Glutamatergic neuron (in vitro differentiated cells): ENCODE measurements at regions not wholly inside any gene's neighbourhood (a gene's known extent, or its start where the extent isn't known, plus 50 kb on each side); places are given as distances from the start of the nearest gene placed in this dataset.

ENCODE experiments used
- DNase-seq: peaks from one replicate; pipeline ENCODE4 v3.0.0; 2022
- H3K27ac Mint-ChIP-seq: one replicate; pipeline ENCODE4 v1.8.0; 2020; ENCODE audit warnings: mild to moderate bottlenecking, mixed read lengths, inconsistent platforms; ENCODE audit not compliant: unreplicated experiment
- H3K27me3 Mint-ChIP-seq: one replicate; pipeline ENCODE4 v1.8.0; 2020; ENCODE audit warnings: mild to moderate bottlenecking, moderate library complexity, mixed read lengths, inconsistent platforms; ENCODE audit not compliant: unreplicated experiment
- H3K36me3 Mint-ChIP-seq: one replicate; pipeline ENCODE4 v1.8.0; 2020; ENCODE audit warnings: mild to moderate bottlenecking, mixed read lengths, inconsistent platforms; ENCODE audit not compliant: unreplicated experiment
- H3K4me1 Mint-ChIP-seq: one replicate; pipeline ENCODE4 v1.8.0; 2020; ENCODE audit warnings: mild to moderate bottlenecking, low read depth, mixed read lengths, inconsistent platforms; ENCODE audit not compliant: unreplicated experiment
- H3K4me3 Mint-ChIP-seq: one replicate; pipeline ENCODE4 v1.8.0; 2020; ENCODE audit warnings: mild to moderate bottlenecking, mixed read lengths, inconsistent platforms; ENCODE audit not compliant: unreplicated experiment
- H3K9me3 Mint-ChIP-seq: one replicate; pipeline ENCODE4 v1.8.0; 2020; ENCODE audit warnings: mild to moderate bottlenecking, moderate library complexity, mixed read lengths, inconsistent platforms; ENCODE audit not compliant: unreplicated experiment
- CTCF ChIP-seq: fragments of 200-600 bp; sonication (generic); IDR thresholded peaks from one replicate; pipeline ENCODE4 v1.5.0; 2021; ENCODE audit not compliant: partially characterized antibody, unreplicated experiment

GRCh38 chr9:118721276-118721675 lies 648.0 kb downstream of the BRINP1 start:
- no peak for DNase-seq
- peaks cover 1% of the 10 kb centered on the region for H3K9me3 Mint-ChIP-seq
- H3K27me3 Mint-ChIP-seq: no peaks in the 10 kb centered on the region
- no peak overlapping the region for H3K27ac Mint-ChIP-seq
- no peaks in the 10 kb centered on the region for H3K4me1 Mint-ChIP-seq
- H3K4me3 Mint-ChIP-seq: no peak overlapping the region
- H3K36me3 Mint-ChIP-seq: peaks cover 5% of the 10 kb centered on the region
- no peak for TF ChIP-seq CTCF

- DNase-seq: no peak
- no peak for TF ChIP-seq CTCF
- Mint-ChIP-seq H3K27ac (no peak overlapping the region), H3K4me1 (no peaks in the 10 kb centered on the region), H3K9me3 (peaks cover 1% of the 10 kb centered on the region), H3K36me3 (peaks cover 5% of the 10 kb centered on the region), H3K4me3 (no peak overlapping the region), H3K27me3 (no peaks in the 10 kb centered on the region)
Observed at GRCh38 chr9:118721923-118722322, 647.3 kb downstream of the BRINP1 start.

- no peak for DNase-seq
- Mint-ChIP-seq H3K9me3 (peaks cover 3% of the 10 kb centered on the region), H3K36me3 (peaks cover 3% of the 10 kb centered on the region), H3K4me3 (no peak overlapping the region), H3K27me3 (peaks cover 3% of the 10 kb centered on the region), H3K27ac (no peak overlapping the region), H3K4me1 (no peaks in the 10 kb centered on the region)
- no peak for TF ChIP-seq CTCF
Observed at GRCh38 chr9:118729981-118730380, 639.3 kb downstream of the BRINP1 start.

- H3K36me3 Mint-ChIP-seq: peaks cover 11% of the 10 kb centered on the region
- peaks cover 8% of the 10 kb centered on the region for H3K9me3 Mint-ChIP-seq
- peaks cover 3% of the 10 kb centered on the region for H3K27me3 Mint-ChIP-seq
- H3K4me3 Mint-ChIP-seq: no peak overlapping the region
- TF ChIP-seq CTCF: no peak
- H3K27ac Mint-ChIP-seq: no peak overlapping the region
- no peaks in the 10 kb centered on the region for H3K4me1 Mint-ChIP-seq
- DNase-seq: no peak
Observed at GRCh38 chr9:118732998-118733397, 636.2 kb downstream of the BRINP1 start.

- TF ChIP-seq CTCF: no peak
- no peak for DNase-seq
- H3K9me3 Mint-ChIP-seq: peaks cover 8% of the 10 kb centered on the region
- H3K4me1 Mint-ChIP-seq: no peaks in the 10 kb centered on the region
- H3K36me3 Mint-ChIP-seq: peaks cover 11% of the 10 kb centered on the region
- no peak overlapping the region for H3K27ac Mint-ChIP-seq
- peaks cover 3% of the 10 kb centered on the region for H3K27me3 Mint-ChIP-seq
- no peak overlapping the region for H3K4me3 Mint-ChIP-seq
Observed at GRCh38 chr9:118734696-118735095, 634.5 kb downstream of the BRINP1 start.
